Adrenal gland (tissue), 9 donors: ENCODE measurements at regions not wholly inside any gene's neighbourhood (a gene's known extent, or its start where the extent isn't known, plus 50 kb on each side); places are given as distances from the start of the nearest gene placed in this dataset.
A peak's percentile ranks its signal among the peaks of the same experiment; 100 is the strongest.

Experiments
- DNase-seq, 7 donors: peaks; one replicate each; pipeline ENCODE4 v3.0.0-alpha.2; 2019 to 2020
- H3K27ac ChIP-seq, 5 donors: fragments of 200-600 bp; sonication (generic) in 4 of 5; 1 replicate in 3 of 5; 2 replicates in 2 of 5; pipeline versions ENCODE4 v1.5.1 to v1.8.0; 2016 to 2020; ENCODE audit warnings: mild to moderate bottlenecking in 1 of 5
- H3K27me3 ChIP-seq: fragments of 200-600 bp; 2 replicates; pipeline ENCODE4 v1.8.0; 2021
- H3K36me3 ChIP-seq, 2 donors: fragments of 200-600 bp; replicated peaks in 1 of 2; 1 replicate in 1 of 2; 2 replicates in 1 of 2; pipeline versions ENCODE4 v1.5.1 to v1.8.0; 2018 to 2022
- H3K4me1 ChIP-seq, 2 donors: fragments of 200-600 bp; replicated peaks in 1 of 2; 1 replicate in 1 of 2; 2 replicates in 1 of 2; pipeline versions ENCODE4 v1.5.1 to v1.8.0; 2018 to 2021
- H3K4me3 ChIP-seq, 4 donors: fragments of 200-600 bp; sonication (generic) in 3 of 4; one replicate each; pipeline ENCODE4 v1.5.1; 2016 to 2018
- H3K9me3 ChIP-seq, 3 donors: fragments of 200-600 bp; sonication (generic) in 1 of 3; replicated peaks in 1 of 3; 1 replicate in 2 of 3; 2 replicates in 1 of 3; pipeline versions ENCODE4 v1.5.1 to v1.8.0; 2016 to 2021
- CTCF ChIP-seq, 6 experiments: fragments of 450-650 bp in 4 of 6; fragments of 200-600 bp in 2 of 6; sonication (generic) in 1 of 6; IDR thresholded peaks; 1 replicate in 5 of 6; 2 replicates in 1 of 6; pipeline versions ENCODE4 v1.5.1 to v1.8.0; 2016 to 2021; ENCODE audit warnings: antibody characterized with exemption in 6 of 6, mild to moderate bottlenecking in 2 of 6, moderate library complexity in 1 of 6
- POLR2A ChIP-seq, 2 donors: fragments of 450-650 bp; IDR thresholded peaks; one replicate each; pipeline ENCODE4 v1.6.1; 2017; ENCODE audit warnings: antibody characterized with exemption in 2 of 2, mild to moderate bottlenecking in 2 of 2, moderate library complexity in 1 of 2
- WGBS, 4 donors: extraction: QIAGEN DNeasy Blood & Tissue Kit in 2 of 4; methylation state at CpG; one replicate each; pipeline versions ENCODE4 v1.1.5 to v1.1.7; 2013 to 2017; 5-methylcytosine and 5-hydroxymethylcytosine counted together
- intact Hi-C, 2 donors: fragments of 100-400 bp; cut with DNase I; formaldehyde crosslinking; loops; one replicate each; pipeline versions ENCODE4 v1.14.1 to v1.15.0; 2022 to 2023
- donor health status: healthy with polysubstance abuse.
- donor health status: Bipolar disorder and iron deficiency.
- donor health status: DM: yes; HTN: yes; CAD: no.
- donor health status: DM: no; HTN: no; CAD: no.
- donor health status: DM: no; HTN: no; CAD: no.

GRCh38 chr7:87671-88070 lies 104.7 kb upstream of the FAM20C start:
- intact Hi-C loops = no loop called here
- Histone ChIP-seq H3K27ac (no peak overlapping the region), H3K27me3 (no peaks in the 10 kb centered on the region), H3K4me3 (no peak overlapping the region), H3K4me1 (peaks cover 14 to 21% of the 10 kb centered on the region in 2 donors), H3K9me3 (no peaks in the 10 kb centered on the region), H3K36me3 (no peaks in the 10 kb centered on the region)
- WGBS, 4 donors = 67 to 84% (median 83%) methylated on average over 3 to 8 of the region's 8 CpGs
- no peak for DNase-seq
- TF ChIP-seq CTCF (IDR thresholded peaks at IDR 0.05) (no peak), POLR2A (IDR thresholded peaks at IDR 0.05) (no peak)

DNA sequence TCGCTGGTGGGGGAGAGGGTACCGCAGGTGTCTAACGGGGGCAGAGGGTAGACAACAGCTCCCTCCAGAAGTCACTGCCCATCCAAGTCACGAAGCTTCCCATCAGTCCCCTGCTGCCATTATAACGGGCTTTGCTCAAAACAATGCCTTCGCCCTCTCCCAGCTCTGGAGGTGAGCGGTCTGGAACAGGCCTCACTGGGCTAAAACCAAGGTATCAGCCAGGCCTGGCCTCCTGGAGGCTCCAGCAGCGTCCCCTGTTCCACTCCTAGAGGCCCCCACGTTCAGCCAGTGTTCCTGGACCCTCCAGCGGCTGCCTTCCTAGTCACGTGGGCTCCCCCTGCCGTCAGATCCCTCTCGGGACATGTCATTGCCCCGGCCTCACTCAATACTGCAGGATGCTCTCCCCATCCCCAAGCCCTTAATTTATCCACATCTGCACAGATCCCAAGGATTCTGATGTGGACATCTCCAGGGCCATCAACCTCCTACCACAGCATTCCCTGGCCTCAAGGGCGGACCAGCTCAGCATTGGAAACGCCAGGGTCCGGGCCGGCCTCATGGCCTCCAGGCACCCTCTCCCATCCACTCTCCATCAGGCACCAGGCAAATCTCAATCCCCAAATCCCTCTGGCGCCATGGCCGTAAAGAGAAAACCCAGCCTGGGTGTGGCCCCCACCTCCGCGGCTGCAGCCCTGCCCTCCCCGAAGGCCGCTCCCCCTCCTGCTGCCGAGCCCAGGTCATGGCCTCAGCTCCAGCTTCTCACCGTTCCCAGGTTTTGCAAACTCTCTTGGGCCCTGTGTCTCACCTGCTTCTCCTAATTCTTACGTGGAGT lies 104.1 kb upstream of the FAM20C start:
- DNase-seq = no peak
- peak overlapping the region in 1 of 5 donors; percentile 37 for H3K27ac ChIP-seq
- no peaks in the 10 kb centered on the region for H3K27me3 ChIP-seq
- peaks cover 14 to 21% of the 10 kb centered on the region in 2 donors for H3K4me1 ChIP-seq
- intact Hi-C loops = no loop called here
- H3K4me3 ChIP-seq = no peak overlapping the region
- 74 to 81% (median 77%) methylated on average over 19 to 27 of the region's 27 CpGs for WGBS, 4 donors
- no peaks in the 10 kb centered on the region for H3K9me3 ChIP-seq
- H3K36me3 ChIP-seq = no peaks in the 10 kb centered on the region
- no peak for TF ChIP-seq CTCF (IDR thresholded peaks at IDR 0.05)
- no peak for TF ChIP-seq POLR2A (IDR thresholded peaks at IDR 0.05)

- WGBS, 4 donors = 62 to 74% (median 70%) methylated on average over 6 of the region's 6 CpGs
- TF ChIP-seq POLR2A (IDR thresholded peaks at IDR 0.05) = no peak
- TF ChIP-seq CTCF (IDR thresholded peaks at IDR 0.05) = no peak
- intact Hi-C loops = no loop called here
- Histone ChIP-seq H3K36me3 (no peaks in the 10 kb centered on the region), H3K4me3 (no peak overlapping the region), H3K9me3 (no peaks in the 10 kb centered on the region), H3K27me3 (no peaks in the 10 kb centered on the region), H3K4me1 (peaks cover 14 to 21% of the 10 kb centered on the region in 2 donors), H3K27ac (peak overlapping the region in 2 of 5 donors; percentile 27 to 37)
- peak in 2 of 7 donors; percentile 42 to 49 for DNase-seq
These were observed 103.5 kb upstream of the FAM20C start for GRCh38 chr7:88927-89231.

- WGBS, 4 donors = 67 to 78% (median 75%) methylated on average over 8 to 9 of the region's 9 CpGs
- no peaks in the 10 kb centered on the region for H3K36me3 ChIP-seq
- H3K27me3 ChIP-seq = no peaks in the 10 kb centered on the region
- H3K27ac ChIP-seq = peak overlapping the region in 3 of 5 donors; percentile 20 to 37 (median 27)
- H3K4me3 ChIP-seq = no peak overlapping the region
- TF ChIP-seq CTCF (IDR thresholded peaks at IDR 0.05) = no peak
- no peak for TF ChIP-seq POLR2A (IDR thresholded peaks at IDR 0.05)
- peaks cover 14 to 21% of the 10 kb centered on the region in 2 donors for H3K4me1 ChIP-seq
- intact Hi-C loops = no loop called here
- no peaks in the 10 kb centered on the region for H3K9me3 ChIP-seq
- peak; percentile 58 to 87 (median 82) for DNase-seq
These were observed 102.9 kb upstream of the FAM20C start for GRCh38 chr7:89232-90019.
